SK-N-SH treated with all-trans-retinoic acid at 6 μM for 48 hours (cell line): ENCODE measurements at regions not wholly inside any gene's neighbourhood (a gene's known extent, or its start where the extent isn't known, plus 50 kb on each side); places are given as distances from the start of the nearest gene placed in this dataset.

Source experiments
- PATZ1 ChIP-seq: fragments of 250-450 bp; sonication (Bioruptor Pico); IDR thresholded peaks from 2 replicates; pipeline ENCODE4 v1.8.0; 2020; ENCODE audit warnings: mild to moderate bottlenecking, moderate library complexity, borderline replicate concordance
- ZFP30 ChIP-seq: fragments of 450-650 bp; formaldehyde crosslinking; IDR thresholded peaks from 2 replicates; pipeline ENCODE4 v1.5.0; 2022; ENCODE audit warnings: mild to moderate bottlenecking, moderate library complexity

- no peak for TF ChIP-seq ZFP30 (CRISPR knock-in tag)
- TF ChIP-seq PATZ1 (CRISPR knock-in tag), result no peak
These were observed 63.7 kb upstream of the CCBE1 start for GRCh38 chr18:59760619-59761600.
